Endothelial cell of umbilical vein (primary cell): ENCODE measurements at regions not wholly inside any gene's neighbourhood (a gene's known extent, or its start where the extent isn't known, plus 50 kb on each side); places are given as distances from the start of the nearest gene placed in this dataset.

Experiments used
- CTCF ChIP-seq, 2 donors: IDR thresholded peaks; 1 replicate in 1 of 2; 2 replicates in 1 of 2; pipeline ENCODE4 v1.5.1; 2011; ENCODE audit warnings: low read length in 2 of 2, mild to moderate bottlenecking in 2 of 2, moderate library complexity in 2 of 2, control low read depth in 1 of 2, inconsistent platforms in 1 of 2, low read depth in 1 of 2; ENCODE audit not compliant: insufficient read depth in 1 of 2; ENCODE audit errors: extremely low read depth in 1 of 2
- EZH2 ChIP-seq: IDR thresholded peaks from 2 replicates; pipeline ENCODE4 v1.6.1; 2012; ENCODE audit warnings: borderline replicate concordance, low read depth, mild to moderate bottlenecking, moderate library complexity, low read length, inconsistent platforms; ENCODE audit not compliant: severe bottlenecking
- JUN ChIP-seq: IDR thresholded peaks from 2 replicates; pipeline ENCODE4 v1.6.1; 2011; ENCODE audit warnings: borderline replicate concordance, low read depth; ENCODE audit not compliant: insufficient read length, insufficient read depth

- TF ChIP-seq JUN (no peak), CTCF (IDR thresholded peaks at IDR 0.05; ENCODE audit: extremely low read depth in 1 of 2, insufficient read depth in 1 of 2, low read depth in 1 of 2, low read length in 2 of 2) (no peak), EZH2 (no peak)
Measured at GRCh38 chr9:25129537-25129936, 548.7 kb downstream of the TUSC1 start.
